NCI-H2227 (cell line): ENCODE measurements at regions not wholly inside any gene's neighbourhood (a gene's known extent, or its start where the extent isn't known, plus 50 kb on each side); places are given as distances from the start of the nearest gene placed in this dataset.

Experiments
- DNase-seq: peaks from one replicate; lab custom pipeline; 2025; ENCODE audit not compliant: unreplicated experiment; lab: John Stamatoyannopoulos, UW

GRCh38 chr3:120544361-120544760 is 51.8 kb upstream of the NDUFB4 start:
- DNase-seq = no peak

GRCh38 chr3:120536642-120537041 is 59.5 kb upstream of the NDUFB4 start:
- DNase-seq = no peak

GRCh38 chr3:120532969-120533368 is 63.2 kb upstream of the NDUFB4 start:
- DNase-seq = no peak

GRCh38 chr3:120528163-120528562 is 68.0 kb upstream of the NDUFB4 start:
- no peak for DNase-seq

- DNase-seq = no peak
These were observed 69.9 kb upstream of the NDUFB4 start for GRCh38 chr3:120526011-120526870.

- no peak for DNase-seq
These were observed 71.8 kb upstream of the NDUFB4 start for GRCh38 chr3:120524171-120524923.

- no peak for DNase-seq
These were observed 65.3 kb upstream of the FSTL1 start for GRCh38 chr3:120516136-120516535.

- DNase-seq = no peak
These were observed 61.9 kb upstream of the FSTL1 start for GRCh38 chr3:120512655-120513054.

GRCh38 chr3:120506828-120507774 is 56.3 kb upstream of the FSTL1 start:
- peak; percentile 37 for DNase-seq

GRCh38 chr3:120506076-120506827 is 55.5 kb upstream of the FSTL1 start:
- no peak for DNase-seq

- no peak for DNase-seq
These were observed 53.2 kb upstream of the FSTL1 start for GRCh38 chr3:120503727-120504616.

- DNase-seq = no peak
These were observed 51.3 kb upstream of the FSTL1 start for GRCh38 chr3:120502116-120502515.
